Activated CD8-positive, alpha-beta T cell treated with anti-CD3 and anti-CD28 coated beads for 36 hours (primary cell): ENCODE measurements at regions not wholly inside any gene's neighbourhood (a gene's known extent, or its start where the extent isn't known, plus 50 kb on each side); places are given as distances from the start of the nearest gene placed in this dataset.

Source experiments
- ATAC-seq: fragments of 200-7000 bp; cut with Tn5 transposase; one replicate; pipeline ENCODE4 v1.10.0; 2021; ENCODE audit warnings: mild to moderate bottlenecking, moderate library complexity
- CTCF ChIA-PET: fragments of 350-600 bp; sonication (Branson Sonifier 250); formaldehyde crosslinking; loops from one replicate; lab custom pipeline; 2021; ENCODE audit warnings: antibody characterized with exemption; lab: Charles Lee
- POLR2A ChIA-PET: fragments of 350-600 bp; sonication (Branson Sonifier 250); formaldehyde crosslinking; loops from one replicate; lab custom pipeline; 2021; ENCODE audit warnings: antibody characterized with exemption; lab: Charles Lee
- DNase-seq: peaks from one replicate; pipeline ENCODE4 v3.0.0-alpha.2; 2020
- H3K27ac Mint-ChIP-seq: one replicate; pipeline ENCODE4 v1.8.0; 2021; ENCODE audit warnings: mild to moderate bottlenecking, mixed read lengths
- H3K27me3 Mint-ChIP-seq: one replicate; pipeline ENCODE4 v1.8.0; 2021; ENCODE audit warnings: mixed read lengths
- H3K36me3 Mint-ChIP-seq: one replicate; pipeline ENCODE4 v1.8.0; 2021; ENCODE audit warnings: low read depth, mixed read lengths
- H3K4me1 Mint-ChIP-seq: one replicate; pipeline ENCODE4 v1.8.0; 2021; ENCODE audit warnings: low read depth, mixed read lengths
- H3K4me3 Mint-ChIP-seq: one replicate; pipeline ENCODE4 v1.8.0; 2021; ENCODE audit warnings: mild to moderate bottlenecking, moderate library complexity, mixed read lengths
- H3K9me3 Mint-ChIP-seq: one replicate; pipeline ENCODE4 v1.8.0; 2021; ENCODE audit warnings: mixed read lengths
- intact Hi-C: fragments of 100-400 bp; cut with micrococcal nuclease; formaldehyde crosslinking; loops from one replicate; pipeline ENCODE4 v1.10.0; 2022
- TF ChIP-seq, protein P1 (sequence below): fragments of 200-600 bp; IDR thresholded peaks from one replicate; pipeline ENCODE4 v1.8.0; 2022; ENCODE audit warnings: antibody characterized with exemption, mild to moderate bottlenecking

GRCh38 chr12:30439201-30439600, 256.5 kb downstream of the IPO8 start:
- DNase-seq, result no peak
- no peak for ATAC-seq
- intact Hi-C loops, result no loop called here
- Mint-ChIP-seq H3K36me3 (no peaks in the 10 kb centered on the region), H3K27me3 (no peaks in the 10 kb centered on the region), H3K4me3 (no peak overlapping the region), H3K27ac (no peak overlapping the region), H3K9me3 (no peaks in the 10 kb centered on the region), H3K4me1 (no peaks in the 10 kb centered on the region)
- TF ChIP-seq, protein P1, sequence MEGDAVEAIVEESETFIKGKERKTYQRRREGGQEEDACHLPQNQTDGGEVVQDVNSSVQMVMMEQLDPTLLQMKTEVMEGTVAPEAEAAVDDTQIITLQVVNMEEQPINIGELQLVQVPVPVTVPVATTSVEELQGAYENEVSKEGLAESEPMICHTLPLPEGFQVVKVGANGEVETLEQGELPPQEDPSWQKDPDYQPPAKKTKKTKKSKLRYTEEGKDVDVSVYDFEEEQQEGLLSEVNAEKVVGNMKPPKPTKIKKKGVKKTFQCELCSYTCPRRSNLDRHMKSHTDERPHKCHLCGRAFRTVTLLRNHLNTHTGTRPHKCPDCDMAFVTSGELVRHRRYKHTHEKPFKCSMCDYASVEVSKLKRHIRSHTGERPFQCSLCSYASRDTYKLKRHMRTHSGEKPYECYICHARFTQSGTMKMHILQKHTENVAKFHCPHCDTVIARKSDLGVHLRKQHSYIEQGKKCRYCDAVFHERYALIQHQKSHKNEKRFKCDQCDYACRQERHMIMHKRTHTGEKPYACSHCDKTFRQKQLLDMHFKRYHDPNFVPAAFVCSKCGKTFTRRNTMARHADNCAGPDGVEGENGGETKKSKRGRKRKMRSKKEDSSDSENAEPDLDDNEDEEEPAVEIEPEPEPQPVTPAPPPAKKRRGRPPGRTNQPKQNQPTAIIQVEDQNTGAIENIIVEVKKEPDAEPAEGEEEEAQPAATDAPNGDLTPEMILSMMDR, result no peak
- ChIA-PET POLR2A (no interaction called here), CTCF (no interaction called here)

GRCh38 chr12:30438601-30439041, 257.0 kb downstream of the IPO8 start:
- TF ChIP-seq, protein P1, result no peak
- DNase-seq (no peak), ATAC-seq (no peak)
- H3K36me3 Mint-ChIP-seq, result no peaks in the 10 kb centered on the region
- H3K9me3 Mint-ChIP-seq, result peaks cover 1% of the 10 kb centered on the region
- POLR2A ChIA-PET, result no interaction called here
- no peak overlapping the region for H3K27ac Mint-ChIP-seq
- H3K4me1 Mint-ChIP-seq, result no peaks in the 10 kb centered on the region
- H3K27me3 Mint-ChIP-seq, result no peaks in the 10 kb centered on the region
- CTCF ChIA-PET, result no interaction called here
- H3K4me3 Mint-ChIP-seq, result no peak overlapping the region
- intact Hi-C loops, result no loop called here

DNA sequence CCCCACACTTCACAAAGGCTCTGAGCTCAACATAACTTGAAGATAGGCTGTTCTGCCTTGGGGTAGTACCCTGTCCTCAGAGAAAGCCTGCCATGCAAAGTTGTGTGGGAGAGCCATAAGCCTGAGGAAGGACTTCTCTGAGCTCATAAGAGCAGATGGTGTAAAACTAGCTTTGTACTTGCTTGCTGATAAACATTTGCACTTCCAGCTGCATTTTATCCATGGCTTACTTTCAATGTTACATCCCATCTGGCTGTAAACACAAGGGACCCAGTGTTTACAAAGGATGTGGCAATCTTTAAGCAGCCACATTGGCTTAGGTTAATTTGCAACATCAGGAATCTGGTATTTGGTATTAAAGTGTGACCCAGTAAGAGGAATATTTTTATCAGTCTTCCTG, 258.1 kb downstream of the IPO8 start:
- DNase-seq, result no peak
- no peak for ATAC-seq
- CTCF ChIA-PET, result no interaction called here
- Mint-ChIP-seq H3K4me3 (no peak overlapping the region), H3K36me3 (no peaks in the 10 kb centered on the region), H3K27me3 (no peaks in the 10 kb centered on the region), H3K27ac (no peak overlapping the region), H3K4me1 (no peaks in the 10 kb centered on the region), H3K9me3 (peaks cover 1% of the 10 kb centered on the region)
- POLR2A ChIA-PET, result no interaction called here
- intact Hi-C loops, result no loop called here
- TF ChIP-seq, protein P1, result no peak

- Mint-ChIP-seq H3K27ac (no peak overlapping the region), H3K36me3 (no peaks in the 10 kb centered on the region), H3K9me3 (peaks cover 1% of the 10 kb centered on the region), H3K4me3 (no peak overlapping the region), H3K4me1 (no peaks in the 10 kb centered on the region), H3K27me3 (no peaks in the 10 kb centered on the region)
- ATAC-seq, result no peak
- TF ChIP-seq, protein P1, result no peak
- intact Hi-C loops, result no loop called here
- POLR2A ChIA-PET, result no interaction called here
- no peak for DNase-seq
- CTCF ChIA-PET, result no interaction called here
Observed at GRCh38 chr12:30437044-30437443, 258.6 kb downstream of the IPO8 start.

- TF ChIP-seq, protein P1, result no peak
- Mint-ChIP-seq H3K27me3 (no peaks in the 10 kb centered on the region), H3K4me1 (no peaks in the 10 kb centered on the region), H3K36me3 (no peaks in the 10 kb centered on the region), H3K27ac (no peak overlapping the region), H3K9me3 (peaks cover 3% of the 10 kb centered on the region), H3K4me3 (no peak overlapping the region)
- CTCF ChIA-PET, result interaction anchor here (0.6 kb wide), 1 partner anchor 87 kb away, joined by 3 read pairs; no protein-coding TSS in a partner anchor
- DNase-seq, result no peak
- intact Hi-C loops, result no loop called here
- POLR2A ChIA-PET, result no interaction called here
- no peak for ATAC-seq
Observed at GRCh38 chr12:30428098-30428497, 267.6 kb downstream of the IPO8 start.
